ENCODE measurements at regions not wholly inside any gene's neighbourhood (a gene's known extent, or its start where the extent isn't known, plus 50 kb on each side); places are given as distances from the start of the nearest gene placed in this dataset.

DNA sequence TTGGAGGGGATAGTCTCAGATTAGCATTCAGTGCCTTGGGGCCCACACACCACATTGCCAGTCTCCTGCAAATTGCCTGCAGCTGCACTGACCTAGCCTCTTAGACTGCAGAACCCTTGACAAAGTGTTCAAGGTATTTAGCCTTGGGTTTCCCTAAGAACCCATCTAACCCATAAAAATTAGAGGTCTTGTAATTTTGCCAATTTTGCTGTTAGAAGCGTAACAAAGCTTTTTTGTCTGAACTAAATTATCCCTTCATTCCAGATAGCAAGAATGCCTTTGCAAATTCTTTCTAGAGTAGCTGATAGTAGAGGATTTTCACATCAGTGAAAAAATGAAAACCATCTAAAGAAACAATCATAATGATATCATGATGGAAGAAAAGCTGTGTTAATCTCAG, 74.0 kb upstream of the CCNG1 start:
- Histone ChIP-seq H3K4me2 (no peak overlapping the region), H3K4me1 (ENCODE audit: low read depth, poor library complexity, severe bottlenecking) (no peaks in the 10 kb centered on the region), H3K27ac (no peak overlapping the region), H4K20me1 (ENCODE audit: insufficient read depth) (no peaks in the 10 kb centered on the region), H2AFZ (ENCODE audit: low read depth) (no peak overlapping the region), H3K36me3 (ENCODE audit: insufficient read depth) (no peaks in the 10 kb centered on the region), H3K79me2 (ENCODE audit: insufficient read depth, low read depth) (no peaks in the 10 kb centered on the region), H3K27me3 (ENCODE audit: insufficient read depth, low read depth) (no peaks in the 10 kb centered on the region), H3K9ac (no peak overlapping the region), H3K4me3 (IDR thresholded peaks at IDR 0.05; ENCODE audit: insufficient read depth, low read depth, low read length) (no peak overlapping the region)
- TF ChIP-seq, protein P1, sequence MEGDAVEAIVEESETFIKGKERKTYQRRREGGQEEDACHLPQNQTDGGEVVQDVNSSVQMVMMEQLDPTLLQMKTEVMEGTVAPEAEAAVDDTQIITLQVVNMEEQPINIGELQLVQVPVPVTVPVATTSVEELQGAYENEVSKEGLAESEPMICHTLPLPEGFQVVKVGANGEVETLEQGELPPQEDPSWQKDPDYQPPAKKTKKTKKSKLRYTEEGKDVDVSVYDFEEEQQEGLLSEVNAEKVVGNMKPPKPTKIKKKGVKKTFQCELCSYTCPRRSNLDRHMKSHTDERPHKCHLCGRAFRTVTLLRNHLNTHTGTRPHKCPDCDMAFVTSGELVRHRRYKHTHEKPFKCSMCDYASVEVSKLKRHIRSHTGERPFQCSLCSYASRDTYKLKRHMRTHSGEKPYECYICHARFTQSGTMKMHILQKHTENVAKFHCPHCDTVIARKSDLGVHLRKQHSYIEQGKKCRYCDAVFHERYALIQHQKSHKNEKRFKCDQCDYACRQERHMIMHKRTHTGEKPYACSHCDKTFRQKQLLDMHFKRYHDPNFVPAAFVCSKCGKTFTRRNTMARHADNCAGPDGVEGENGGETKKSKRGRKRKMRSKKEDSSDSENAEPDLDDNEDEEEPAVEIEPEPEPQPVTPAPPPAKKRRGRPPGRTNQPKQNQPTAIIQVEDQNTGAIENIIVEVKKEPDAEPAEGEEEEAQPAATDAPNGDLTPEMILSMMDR (conservative IDR thresholded peaks at IDR 0.05; ENCODE audit: low read depth, low read length): no peak

- no peaks in the 10 kb centered on the region for H3K36me3 ChIP-seq (ENCODE audit: insufficient read depth)
- no peaks in the 10 kb centered on the region for H3K4me1 ChIP-seq (ENCODE audit: low read depth, poor library complexity, severe bottlenecking)
- no peak overlapping the region for H3K27ac ChIP-seq
- no peaks in the 10 kb centered on the region for H4K20me1 ChIP-seq (ENCODE audit: insufficient read depth)
- H3K9ac ChIP-seq: no peak overlapping the region
- no peaks in the 10 kb centered on the region for H3K27me3 ChIP-seq (ENCODE audit: insufficient read depth, low read depth)
- H2AFZ ChIP-seq (ENCODE audit: low read depth): no peak overlapping the region
- no peak overlapping the region for H3K4me2 ChIP-seq
- TF ChIP-seq, protein P1 (conservative IDR thresholded peaks at IDR 0.05; ENCODE audit: low read depth, low read length): no peak
- no peaks in the 10 kb centered on the region for H3K79me2 ChIP-seq (ENCODE audit: insufficient read depth, low read depth)
- H3K4me3 ChIP-seq (IDR thresholded peaks at IDR 0.05; ENCODE audit: insufficient read depth, low read depth, low read length): no peak overlapping the region
These were observed 70.6 kb upstream of the CCNG1 start for GRCh38 chr5:163366757-163367156.

DNA sequence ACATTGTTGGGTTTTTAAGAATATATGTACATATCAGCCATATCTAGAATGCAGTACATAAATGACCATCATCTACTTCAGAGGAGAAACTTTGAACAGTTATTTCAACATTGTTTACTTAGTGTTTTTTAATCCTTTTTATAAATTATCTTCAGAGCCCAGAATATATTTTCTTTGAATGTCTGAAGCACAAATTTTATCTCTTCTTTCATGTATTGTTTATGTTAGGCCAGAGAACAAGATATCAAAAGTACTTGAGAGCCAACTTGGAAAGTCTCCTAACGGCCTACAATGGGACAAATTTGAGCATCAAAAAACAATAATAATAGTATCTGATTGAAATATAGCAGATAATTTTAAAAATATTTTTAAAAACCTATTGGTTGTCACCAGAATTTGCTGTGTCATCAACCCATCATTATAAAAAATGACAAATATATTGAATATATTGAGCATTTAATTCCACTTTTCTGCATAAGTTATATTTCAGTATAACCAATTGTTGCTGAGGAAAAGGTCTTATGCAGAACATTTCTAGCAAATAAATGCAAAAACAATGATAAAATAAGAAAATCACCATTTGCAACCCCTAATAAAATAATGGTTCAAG, 67.5 kb upstream of the CCNG1 start:
- Histone ChIP-seq H3K4me3 (IDR thresholded peaks at IDR 0.05; ENCODE audit: insufficient read depth, low read depth, low read length) (no peak overlapping the region), H3K27me3 (ENCODE audit: insufficient read depth, low read depth) (no peaks in the 10 kb centered on the region), H3K9ac (no peak overlapping the region), H4K20me1 (ENCODE audit: insufficient read depth) (no peaks in the 10 kb centered on the region), H3K36me3 (ENCODE audit: insufficient read depth) (no peaks in the 10 kb centered on the region), H3K27ac (no peak overlapping the region), H3K79me2 (ENCODE audit: insufficient read depth, low read depth) (no peaks in the 10 kb centered on the region), H2AFZ (ENCODE audit: low read depth) (no peak overlapping the region), H3K4me2 (no peak overlapping the region), H3K4me1 (ENCODE audit: low read depth, poor library complexity, severe bottlenecking) (no peaks in the 10 kb centered on the region)
- TF ChIP-seq, protein P1 (conservative IDR thresholded peaks at IDR 0.05; ENCODE audit: low read depth, low read length): no peak

DNA sequence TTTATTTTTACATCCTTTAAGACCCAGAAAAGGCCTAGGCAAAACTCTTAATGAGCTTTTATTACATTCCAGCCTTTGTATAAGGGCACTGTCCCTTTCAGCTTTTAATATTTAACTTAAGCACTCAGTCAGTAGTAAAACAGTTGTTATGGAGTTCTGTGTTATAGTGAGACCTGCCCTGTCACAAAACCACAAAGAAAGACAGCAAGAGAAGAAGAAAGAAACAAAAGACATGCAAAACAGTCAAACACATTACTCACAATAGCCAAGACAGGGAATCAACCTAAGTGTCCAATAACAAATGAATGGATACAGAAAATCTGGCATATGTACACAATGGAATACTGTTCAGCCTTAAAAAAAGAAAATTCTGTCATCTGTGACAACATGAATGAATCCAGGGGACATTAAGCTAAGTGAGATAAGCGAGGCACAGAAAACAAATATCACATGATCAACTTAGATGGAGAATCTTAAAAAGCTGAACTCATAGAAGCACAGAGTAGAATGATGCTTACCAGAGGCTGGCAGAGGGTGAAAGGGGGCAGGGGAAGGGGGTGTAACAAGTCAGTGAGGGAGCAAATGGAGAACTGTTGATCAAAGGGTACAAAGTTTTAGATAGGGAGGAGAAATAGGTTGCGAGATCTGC, 63.8 kb upstream of the CCNG1 start:
- Histone ChIP-seq H3K4me3 (IDR thresholded peaks at IDR 0.05; ENCODE audit: insufficient read depth, low read depth, low read length) (no peak overlapping the region), H3K27ac (no peak overlapping the region), H3K36me3 (ENCODE audit: insufficient read depth) (no peaks in the 10 kb centered on the region), H3K4me2 (no peak overlapping the region), H3K27me3 (ENCODE audit: insufficient read depth, low read depth) (no peaks in the 10 kb centered on the region), H3K79me2 (ENCODE audit: insufficient read depth, low read depth) (no peaks in the 10 kb centered on the region), H3K9ac (no peak overlapping the region), H2AFZ (ENCODE audit: low read depth) (no peak overlapping the region), H3K4me1 (ENCODE audit: low read depth, poor library complexity, severe bottlenecking) (no peaks in the 10 kb centered on the region), H4K20me1 (ENCODE audit: insufficient read depth) (no peaks in the 10 kb centered on the region)
- TF ChIP-seq, protein P1 (conservative IDR thresholded peaks at IDR 0.05; ENCODE audit: low read depth, low read length): no peak
